GM23338 (cell line): ENCODE measurements at regions not wholly inside any gene's neighbourhood (a gene's known extent, or its start where the extent isn't known, plus 50 kb on each side); places are given as distances from the start of the nearest gene placed in this dataset.

ENCODE experiments used
- CREB1 ChIP-seq: fragments of 250-450 bp; sonication (Bioruptor Pico); IDR thresholded peaks from 2 replicates; pipeline ENCODE4 v1.5.0; 2020; ENCODE audit warnings: low read depth, mild to moderate bottlenecking, moderate library complexity
- CTCF ChIP-seq, 2 experiments: fragments of 200-600 bp in 1 of 2; sonication (generic) in 1 of 2; conservative IDR thresholded peaks; 2 replicates each; pipeline versions ENCODE4 v1.5.1 to v1.6.1; 2016 to 2017; ENCODE audit warnings: antibody characterized with exemption in 2 of 2, low read depth in 2 of 2, mild to moderate bottlenecking in 2 of 2, moderate library complexity in 1 of 2
- EZH2 ChIP-seq: fragments of 200-600 bp; sonication (generic); IDR thresholded peaks from one replicate; pipeline ENCODE4 v1.8.0; 2017; ENCODE audit warnings: antibody characterized with exemption, mild to moderate bottlenecking, low read depth; ENCODE audit not compliant: unreplicated experiment
- EZH2phosphoT487 ChIP-seq: fragments of 200-600 bp; sonication (generic); IDR thresholded peaks from one replicate; pipeline ENCODE4 v1.8.1; 2018; ENCODE audit warnings: antibody characterized with exemption; ENCODE audit not compliant: unreplicated experiment
- JUNB ChIP-seq: IDR thresholded peaks from one replicate; pipeline ENCODE4 v1.6.1; 2016; ENCODE audit warnings: antibody characterized with exemption; ENCODE audit not compliant: unreplicated experiment
- NANOG ChIP-seq: IDR thresholded peaks from 2 replicates; pipeline ENCODE4 v1.6.1; 2016; ENCODE audit warnings: antibody characterized with exemption, borderline replicate concordance
- POLR2AphosphoS5 ChIP-seq: IDR thresholded peaks from 2 replicates; pipeline ENCODE4 v1.6.1; 2016; ENCODE audit warnings: antibody characterized with exemption, low read depth
- ZNF331 ChIP-seq: fragments of 250-450 bp; sonication (Bioruptor Pico); IDR thresholded peaks from 2 replicates; pipeline ENCODE4 v1.5.0; 2020; ENCODE audit warnings: low read depth, mild to moderate bottlenecking, moderate library complexity
- TF ChIP-seq, protein P1 (sequence below): IDR thresholded peaks from one replicate; pipeline ENCODE4 v1.6.1; 2018; ENCODE audit warnings: antibody characterized with exemption; ENCODE audit not compliant: unreplicated experiment

- TF ChIP-seq CTCF (conservative IDR thresholded peaks at IDR 0.05; ENCODE audit: low read depth in 2 of 2): no peak
- no peak for TF ChIP-seq EZH2phosphoT487
- TF ChIP-seq JUNB: no peak
- TF ChIP-seq EZH2: no peak
- no peak for TF ChIP-seq CREB1 (CRISPR knock-in tag)
- TF ChIP-seq ZNF331 (CRISPR knock-in tag): no peak
- TF ChIP-seq, protein P1, sequence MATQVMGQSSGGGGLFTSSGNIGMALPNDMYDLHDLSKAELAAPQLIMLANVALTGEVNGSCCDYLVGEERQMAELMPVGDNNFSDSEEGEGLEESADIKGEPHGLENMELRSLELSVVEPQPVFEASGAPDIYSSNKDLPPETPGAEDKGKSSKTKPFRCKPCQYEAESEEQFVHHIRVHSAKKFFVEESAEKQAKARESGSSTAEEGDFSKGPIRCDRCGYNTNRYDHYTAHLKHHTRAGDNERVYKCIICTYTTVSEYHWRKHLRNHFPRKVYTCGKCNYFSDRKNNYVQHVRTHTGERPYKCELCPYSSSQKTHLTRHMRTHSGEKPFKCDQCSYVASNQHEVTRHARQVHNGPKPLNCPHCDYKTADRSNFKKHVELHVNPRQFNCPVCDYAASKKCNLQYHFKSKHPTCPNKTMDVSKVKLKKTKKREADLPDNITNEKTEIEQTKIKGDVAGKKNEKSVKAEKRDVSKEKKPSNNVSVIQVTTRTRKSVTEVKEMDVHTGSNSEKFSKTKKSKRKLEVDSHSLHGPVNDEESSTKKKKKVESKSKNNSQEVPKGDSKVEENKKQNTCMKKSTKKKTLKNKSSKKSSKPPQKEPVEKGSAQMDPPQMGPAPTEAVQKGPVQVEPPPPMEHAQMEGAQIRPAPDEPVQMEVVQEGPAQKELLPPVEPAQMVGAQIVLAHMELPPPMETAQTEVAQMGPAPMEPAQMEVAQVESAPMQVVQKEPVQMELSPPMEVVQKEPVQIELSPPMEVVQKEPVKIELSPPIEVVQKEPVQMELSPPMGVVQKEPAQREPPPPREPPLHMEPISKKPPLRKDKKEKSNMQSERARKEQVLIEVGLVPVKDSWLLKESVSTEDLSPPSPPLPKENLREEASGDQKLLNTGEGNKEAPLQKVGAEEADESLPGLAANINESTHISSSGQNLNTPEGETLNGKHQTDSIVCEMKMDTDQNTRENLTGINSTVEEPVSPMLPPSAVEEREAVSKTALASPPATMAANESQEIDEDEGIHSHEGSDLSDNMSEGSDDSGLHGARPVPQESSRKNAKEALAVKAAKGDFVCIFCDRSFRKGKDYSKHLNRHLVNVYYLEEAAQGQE: no peak
- no peak for TF ChIP-seq POLR2AphosphoS5
- TF ChIP-seq NANOG: no peak
Measured at GRCh38 chr1:216836316-216836715, 113.1 kb upstream of the ESRRG start.
